ENCODE measurements at regions not wholly inside any gene's neighbourhood (a gene's known extent, or its start where the extent isn't known, plus 50 kb on each side); places are given as distances from the start of the nearest gene placed in this dataset.

- DNase-seq (ENCODE audit: low read depth), result no peak
These were observed 274.7 kb downstream of the SLC6A15 start for GRCh38 chr12:84637926-84638325.

GRCh38 chr12:84636801-84637290 lies 275.8 kb downstream of the SLC6A15 start:
- in situ Hi-C loops (cut with HindIII; ENCODE audit: low pct_unique_long_range_greater_than_20kb, low sequenced_read_pairs), result no loop called here
- DNase-seq (ENCODE audit: low read depth), result peak; percentile 37

More at GRCh38 chr12:84637926-84638325, 274.7 kb downstream of the SLC6A15 start:
- in situ Hi-C loops (cut with HindIII; ENCODE audit: low pct_unique_long_range_greater_than_20kb, low sequenced_read_pairs), result no loop called here

GRCh38 chr12:84634526-84634925 lies 278.1 kb downstream of the SLC6A15 start:
- no peak for DNase-seq (ENCODE audit: low read depth)
- in situ Hi-C loops (cut with HindIII; ENCODE audit: low pct_unique_long_range_greater_than_20kb, low sequenced_read_pairs), result no loop called here

- in situ Hi-C loops (cut with HindIII; ENCODE audit: low pct_unique_long_range_greater_than_20kb, low sequenced_read_pairs), result no loop called here
- peak; percentile 71 for DNase-seq (ENCODE audit: low read depth)
These were observed 280.0 kb downstream of the SLC6A15 start for GRCh38 chr12:84632556-84632955.

- in situ Hi-C loops (cut with HindIII; ENCODE audit: low pct_unique_long_range_greater_than_20kb, low sequenced_read_pairs), result no loop called here
- no peak for DNase-seq (ENCODE audit: low read depth)
These were observed 281.6 kb downstream of the SLC6A15 start for GRCh38 chr12:84631020-84631419.

- no peak for DNase-seq (ENCODE audit: low read depth)
- in situ Hi-C loops (cut with HindIII; ENCODE audit: low pct_unique_long_range_greater_than_20kb, low sequenced_read_pairs), result no loop called here
These were observed 285.0 kb downstream of the SLC6A15 start for GRCh38 chr12:84627593-84627992.

GRCh38 chr12:84624601-84625000 lies 288.0 kb downstream of the SLC6A15 start:
- no peak for DNase-seq (ENCODE audit: low read depth)
- in situ Hi-C loops (cut with HindIII; ENCODE audit: low pct_unique_long_range_greater_than_20kb, low sequenced_read_pairs), result no loop called here

- no peak for DNase-seq (ENCODE audit: low read depth)
- in situ Hi-C loops (cut with HindIII; ENCODE audit: low pct_unique_long_range_greater_than_20kb, low sequenced_read_pairs), result no loop called here
These were observed 293.5 kb downstream of the SLC6A15 start for GRCh38 chr12:84619053-84619571.

- DNase-seq (ENCODE audit: low read depth), result no peak
- in situ Hi-C loops (cut with HindIII; ENCODE audit: low pct_unique_long_range_greater_than_20kb, low sequenced_read_pairs), result no loop called here
These were observed 305.3 kb downstream of the SLC6A15 start for GRCh38 chr12:84607170-84607819.

- DNase-seq (ENCODE audit: low read depth), result no peak
- in situ Hi-C loops (cut with HindIII; ENCODE audit: low pct_unique_long_range_greater_than_20kb, low sequenced_read_pairs), result no loop called here
These were observed 306.6 kb downstream of the SLC6A15 start for GRCh38 chr12:84605983-84606382.

- in situ Hi-C loops (cut with HindIII; ENCODE audit: low pct_unique_long_range_greater_than_20kb, low sequenced_read_pairs), result no loop called here
- DNase-seq (ENCODE audit: low read depth), result no peak
These were observed 308.0 kb downstream of the SLC6A15 start for GRCh38 chr12:84604551-84604950.

- in situ Hi-C loops (cut with HindIII; ENCODE audit: low pct_unique_long_range_greater_than_20kb, low sequenced_read_pairs), result no loop called here
- no peak for DNase-seq (ENCODE audit: low read depth)
These were observed 308.9 kb downstream of the SLC6A15 start for GRCh38 chr12:84603484-84604248.

- in situ Hi-C loops (cut with HindIII; ENCODE audit: low pct_unique_long_range_greater_than_20kb, low sequenced_read_pairs), result no loop called here
These were observed 311.1 kb downstream of the SLC6A15 start for GRCh38 chr12:84601483-84601882.

GRCh38 chr12:84599539-84599938 lies 313.1 kb downstream of the SLC6A15 start:
- peak; percentile 79 for DNase-seq (ENCODE audit: low read depth)
- in situ Hi-C loops (cut with HindIII; ENCODE audit: low pct_unique_long_range_greater_than_20kb, low sequenced_read_pairs), result no loop called here

More at GRCh38 chr12:84601483-84601882, 311.1 kb downstream of the SLC6A15 start:
- no peak for DNase-seq (ENCODE audit: low read depth)

- DNase-seq (ENCODE audit: low read depth), result no peak
These were observed 316.3 kb downstream of the SLC6A15 start for GRCh38 chr12:84596266-84596665.

GRCh38 chr12:84594157-84594556 lies 318.4 kb downstream of the SLC6A15 start:
- DNase-seq (ENCODE audit: low read depth), result no peak
- in situ Hi-C loops (cut with HindIII; ENCODE audit: low pct_unique_long_range_greater_than_20kb, low sequenced_read_pairs), result no loop called here

More at GRCh38 chr12:84596266-84596665, 316.3 kb downstream of the SLC6A15 start:
- in situ Hi-C loops (cut with HindIII; ENCODE audit: low pct_unique_long_range_greater_than_20kb, low sequenced_read_pairs), result no loop called here

- no peak for DNase-seq (ENCODE audit: low read depth)
- in situ Hi-C loops (cut with HindIII; ENCODE audit: low pct_unique_long_range_greater_than_20kb, low sequenced_read_pairs), result no loop called here
These were observed 326.7 kb downstream of the SLC6A15 start for GRCh38 chr12:84585776-84586395.

GRCh38 chr12:84572196-84572595 lies 340.4 kb downstream of the SLC6A15 start:
- no peak for DNase-seq (ENCODE audit: low read depth)
- in situ Hi-C loops (cut with HindIII; ENCODE audit: low pct_unique_long_range_greater_than_20kb, low sequenced_read_pairs), result no loop called here

- DNase-seq (ENCODE audit: low read depth), result peak; percentile 21
- in situ Hi-C loops (cut with HindIII; ENCODE audit: low pct_unique_long_range_greater_than_20kb, low sequenced_read_pairs), result no loop called here
These were observed 350.3 kb downstream of the SLC6A15 start for GRCh38 chr12:84562331-84562730.
